Esophagus muscularis mucosa (tissue), 3 donors: ENCODE measurements at regions not wholly inside any gene's neighbourhood (a gene's known extent, or its start where the extent isn't known, plus 50 kb on each side); places are given as distances from the start of the nearest gene placed in this dataset.

ENCODE experiments used
- POLR2AphosphoS5 ChIP-seq, 2 donors: sonication (generic); formaldehyde crosslinking; IDR thresholded peaks; one replicate each; pipeline ENCODE4 v1.6.1; 2017; ENCODE audit warnings: antibody characterized with exemption in 2 of 2
- TF ChIP-seq, protein P1 (sequence below), 3 experiments: fragments of 200-600 bp in 2 of 3; fragments of 450-650 bp in 1 of 3; sonication (generic) in 2 of 3; IDR thresholded peaks; one replicate each; pipeline ENCODE4 v1.5.1; 2017 to 2019; ENCODE audit warnings: antibody characterized with exemption in 3 of 3, mild to moderate bottlenecking in 2 of 3, moderate library complexity in 1 of 3

DNA sequence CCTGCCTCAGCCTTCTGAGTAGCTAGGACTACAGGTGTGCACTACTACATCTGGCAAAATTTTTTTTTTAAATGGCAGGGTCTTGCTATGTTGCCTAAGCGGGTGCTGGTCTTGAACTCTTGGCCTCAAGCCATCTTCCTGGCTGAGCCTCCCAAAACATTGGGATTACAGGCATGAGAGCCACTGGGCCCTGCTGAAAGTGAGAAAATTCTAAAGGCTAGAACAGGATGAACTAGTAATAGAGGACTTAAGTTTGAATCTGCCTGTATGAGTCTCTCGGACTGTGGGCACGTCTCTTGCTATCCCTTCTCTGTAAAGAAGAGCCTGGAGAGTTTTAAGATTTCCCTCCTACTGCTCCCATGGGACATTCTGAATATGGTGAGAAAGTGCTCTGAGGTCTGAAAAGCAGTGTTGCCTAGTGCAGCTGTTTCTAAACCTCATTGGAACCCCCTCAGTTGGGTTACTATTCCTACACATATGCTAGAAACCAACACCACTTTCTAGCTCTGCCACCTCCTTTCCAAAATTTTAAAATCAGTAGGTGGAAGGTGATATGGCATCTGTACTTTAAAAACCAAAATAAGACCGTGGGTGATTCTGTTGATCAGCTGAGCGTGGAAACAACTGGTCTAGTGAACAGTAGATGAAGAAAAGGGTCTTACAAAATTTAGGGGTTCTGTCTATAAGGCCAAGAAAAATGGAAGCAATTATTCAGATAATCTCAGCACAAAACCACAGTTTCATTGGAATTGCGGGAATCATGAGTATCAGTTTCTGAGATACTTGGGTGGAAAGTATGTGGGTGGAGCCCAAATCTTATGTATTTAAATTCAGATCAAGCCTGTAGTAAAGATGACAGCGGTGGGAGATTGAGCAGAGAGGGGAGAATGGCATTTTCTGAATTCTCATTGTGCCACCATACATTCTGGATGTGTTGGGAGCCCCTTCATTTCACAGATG lies 259.8 kb upstream of the CXCR4 start:
- TF ChIP-seq POLR2AphosphoS5 (IDR thresholded peaks at IDR 0.05), result no peak
- TF ChIP-seq, protein P1, sequence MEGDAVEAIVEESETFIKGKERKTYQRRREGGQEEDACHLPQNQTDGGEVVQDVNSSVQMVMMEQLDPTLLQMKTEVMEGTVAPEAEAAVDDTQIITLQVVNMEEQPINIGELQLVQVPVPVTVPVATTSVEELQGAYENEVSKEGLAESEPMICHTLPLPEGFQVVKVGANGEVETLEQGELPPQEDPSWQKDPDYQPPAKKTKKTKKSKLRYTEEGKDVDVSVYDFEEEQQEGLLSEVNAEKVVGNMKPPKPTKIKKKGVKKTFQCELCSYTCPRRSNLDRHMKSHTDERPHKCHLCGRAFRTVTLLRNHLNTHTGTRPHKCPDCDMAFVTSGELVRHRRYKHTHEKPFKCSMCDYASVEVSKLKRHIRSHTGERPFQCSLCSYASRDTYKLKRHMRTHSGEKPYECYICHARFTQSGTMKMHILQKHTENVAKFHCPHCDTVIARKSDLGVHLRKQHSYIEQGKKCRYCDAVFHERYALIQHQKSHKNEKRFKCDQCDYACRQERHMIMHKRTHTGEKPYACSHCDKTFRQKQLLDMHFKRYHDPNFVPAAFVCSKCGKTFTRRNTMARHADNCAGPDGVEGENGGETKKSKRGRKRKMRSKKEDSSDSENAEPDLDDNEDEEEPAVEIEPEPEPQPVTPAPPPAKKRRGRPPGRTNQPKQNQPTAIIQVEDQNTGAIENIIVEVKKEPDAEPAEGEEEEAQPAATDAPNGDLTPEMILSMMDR (IDR thresholded peaks at IDR 0.05), result no peak
